ENCODE measurements at regions not wholly inside any gene's neighbourhood (a gene's known extent, or its start where the extent isn't known, plus 50 kb on each side); places are given as distances from the start of the nearest gene placed in this dataset.
"Not testable (repeated sequence)": the region's sequence is repeated elsewhere in the genome, so short reads cannot be mapped to it uniquely, and the experiment has no call there.

GRCh38 chr9:30160570-30160969, 2223.9 kb upstream of the ACO1 start:
- no peak for DNase-seq (ENCODE audit: low spot score)

GRCh38 chr9:30172206-30172605, 2212.2 kb upstream of the ACO1 start:
- no peak for DNase-seq (ENCODE audit: low spot score)

GRCh38 chr9:30178610-30179009, 2205.8 kb upstream of the ACO1 start:
- no peak for DNase-seq (ENCODE audit: low spot score)

- no peak for DNase-seq (ENCODE audit: low spot score)
Observed at GRCh38 chr9:30193421-30193820, 2191.0 kb upstream of the ACO1 start.

- no peak for DNase-seq (ENCODE audit: low spot score)
Observed at GRCh38 chr9:30196941-30197340, 2187.5 kb upstream of the ACO1 start.

GRCh38 chr9:30197453-30197852, 2187.0 kb upstream of the ACO1 start:
- no peak for DNase-seq (ENCODE audit: low spot score)

GRCh38 chr9:30197954-30198353, 2186.5 kb upstream of the ACO1 start:
- no peak for DNase-seq (ENCODE audit: low spot score)

GRCh38 chr9:30198463-30199309, 2185.8 kb upstream of the ACO1 start:
- peak; percentile 3 for DNase-seq (ENCODE audit: low spot score)

GRCh38 chr9:30201024-30201423, 2183.4 kb upstream of the ACO1 start:
- no peak for DNase-seq (ENCODE audit: low spot score)

- DNase-seq (ENCODE audit: low spot score), result no peak
Observed at GRCh38 chr9:30235068-30235467, 2149.4 kb upstream of the ACO1 start.

GRCh38 chr9:30235564-30235963, 2148.9 kb upstream of the ACO1 start:
- no peak for DNase-seq (ENCODE audit: low spot score)

- DNase-seq (ENCODE audit: low spot score), result no peak
Observed at GRCh38 chr9:30239878-30240277, 2144.6 kb upstream of the ACO1 start.

GRCh38 chr9:30243467-30243866, 2141.0 kb upstream of the ACO1 start:
- no peak for DNase-seq (ENCODE audit: low spot score)

GRCh38 chr9:30244877-30245276, 2139.6 kb upstream of the ACO1 start:
- DNase-seq (ENCODE audit: low spot score), result no peak

GRCh38 chr9:30250872-30251271, 2133.6 kb upstream of the ACO1 start:
- no peak for DNase-seq (ENCODE audit: low spot score)

GRCh38 chr9:30258094-30258493, 2126.3 kb upstream of the ACO1 start:
- no peak for DNase-seq (ENCODE audit: low spot score)

GRCh38 chr9:30280229-30280900, 2104.1 kb upstream of the ACO1 start:
- DNase-seq (ENCODE audit: low spot score), result no peak

- no peak for DNase-seq (ENCODE audit: low spot score)
Observed at GRCh38 chr9:30289435-30289834, 2095.0 kb upstream of the ACO1 start.

- not testable (repeated sequence) for DNase-seq (ENCODE audit: low spot score)
Observed at GRCh38 chr9:30292026-30292425, 2092.4 kb upstream of the ACO1 start.

GRCh38 chr9:30293231-30293630, 2091.2 kb upstream of the ACO1 start:
- DNase-seq (ENCODE audit: low spot score), result no peak

- no peak for DNase-seq (ENCODE audit: low spot score)
Observed at GRCh38 chr9:30299126-30299780, 2085.2 kb upstream of the ACO1 start.

GRCh38 chr9:30301271-30301963, 2083.0 kb upstream of the ACO1 start:
- DNase-seq (ENCODE audit: low spot score), result no peak

All from kidney capillary endothelial cell (primary cell).